Neural cell (in vitro differentiated cells): ENCODE measurements at regions not wholly inside any gene's neighbourhood (a gene's known extent, or its start where the extent isn't known, plus 50 kb on each side); places are given as distances from the start of the nearest gene placed in this dataset.

Source experiments
- H2AFZ ChIP-seq: fragments of 200-600, 300-800 bp; sonication (generic), shearing (Covaris generic); 2 replicates; pipeline ENCODE4 v1.6.0; 2014; ENCODE audit warnings: low read depth, mild to moderate bottlenecking, antibody characterized with exemption, low read length, moderate library complexity
- H3F3A ChIP-seq: fragments of 200-600 bp; shearing (Covaris generic); 2 replicates; pipeline ENCODE4 v1.6.1; 2016; ENCODE audit warnings: mild to moderate bottlenecking, moderate library complexity, mixed read lengths, antibody characterized with exemption, low read length; ENCODE audit not compliant: insufficient read depth, poor library complexity, severe bottlenecking
- H3K27ac ChIP-seq: fragments of 200-600, 300-800 bp; sonication (generic), shearing (Covaris generic); 2 replicates; pipeline ENCODE4 v1.5.1; 2014; ENCODE audit warnings: mild to moderate bottlenecking, low read length, moderate library complexity
- H3K27me3 ChIP-seq: fragments of 300-800, 200-600 bp; sonication (generic), shearing (Covaris generic); 2 replicates; pipeline ENCODE4 v1.6.0; 2014; ENCODE audit warnings: mild to moderate bottlenecking, low read depth, low read length, moderate library complexity; ENCODE audit not compliant: insufficient read depth
- H3K36me3 ChIP-seq: fragments of 300-800, 200-600 bp; sonication (generic), shearing (Covaris generic); 2 replicates; pipeline ENCODE4 v1.5.1; 2014; ENCODE audit warnings: mild to moderate bottlenecking, antibody characterized with exemption, low read length, moderate library complexity; ENCODE audit not compliant: insufficient read depth
- H3K4me2 ChIP-seq: fragments of 300-800, 200-600 bp; sonication (generic), shearing (Covaris generic); 2 replicates; pipeline ENCODE4 v1.6.0; 2014; ENCODE audit warnings: mild to moderate bottlenecking, low read length
- H3K4me3 ChIP-seq: fragments of 300-800, 200-600 bp; sonication (generic), shearing (Covaris generic); 2 replicates; pipeline ENCODE4 v1.5.1; 2014; ENCODE audit warnings: mild to moderate bottlenecking, low read length, moderate library complexity
- H3K79me2 ChIP-seq: fragments of 200-600 bp; shearing (Covaris generic); replicated peaks from 2 replicates; pipeline ENCODE4 v1.6.0; 2014; ENCODE audit warnings: mild to moderate bottlenecking, low read length, moderate library complexity; ENCODE audit not compliant: insufficient read depth
- H3K9ac ChIP-seq: fragments of 300-800, 200-600 bp; sonication (generic), shearing (Covaris generic); 2 replicates; pipeline ENCODE4 v1.6.1; 2016; ENCODE audit warnings: mild to moderate bottlenecking, low read length, mixed read lengths
- H3K9me2 ChIP-seq: fragments of 200-600 bp; shearing (Covaris generic); 2 replicates; pipeline ENCODE4 v1.6.1; 2016; ENCODE audit warnings: mild to moderate bottlenecking, low read length, mixed read lengths; ENCODE audit not compliant: insufficient read depth
- H3K9me3 ChIP-seq: fragments of 200-600, 300-800 bp; sonication (generic), shearing (Covaris generic); 2 replicates; pipeline ENCODE4 v1.6.1; 2016; ENCODE audit warnings: mild to moderate bottlenecking, mixed run types, low read length, moderate library complexity, mixed read lengths
- H4K20me1 ChIP-seq: fragments of 200-600 bp; shearing (Covaris generic); 2 replicates; pipeline ENCODE4 v1.6.1; 2016; ENCODE audit warnings: mild to moderate bottlenecking, mixed run types; ENCODE audit not compliant: insufficient read depth
- CTCF ChIP-seq: fragments of 450-650 bp; IDR thresholded peaks from 2 replicates; pipeline ENCODE4 v1.5.1; 2014; ENCODE audit warnings: antibody characterized with exemption, mild to moderate bottlenecking, moderate library complexity; ENCODE audit not compliant: poor library complexity, severe bottlenecking
- EP300 ChIP-seq: fragments of 450-650 bp; conservative IDR thresholded peaks from 2 replicates; pipeline ENCODE4 v1.6.1; 2014; ENCODE audit warnings: antibody characterized with exemption, mild to moderate bottlenecking, moderate library complexity; ENCODE audit not compliant: poor library complexity, severe bottlenecking
- EZH2 ChIP-seq: fragments of 200-600, 300-800 bp; shearing (Covaris generic), sonication (generic); IDR thresholded peaks from 2 replicates; pipeline ENCODE4 v1.6.1; 2014; ENCODE audit warnings: antibody characterized with exemption, low read length, borderline replicate concordance, mild to moderate bottlenecking; ENCODE audit not compliant: insufficient read depth, poor library complexity, severe bottlenecking
- MXI1 ChIP-seq: fragments of 450-650 bp; conservative IDR thresholded peaks from 2 replicates; pipeline ENCODE4 v1.6.1; 2014; ENCODE audit warnings: antibody characterized with exemption, mild to moderate bottlenecking; ENCODE audit not compliant: poor library complexity, severe bottlenecking
- POLR2AphosphoS5 ChIP-seq: IDR thresholded peaks from 2 replicates; pipeline ENCODE4 v1.6.1; 2012
- RAD21 ChIP-seq: fragments of 450-650 bp; conservative IDR thresholded peaks from 2 replicates; pipeline ENCODE4 v1.6.1; 2014; ENCODE audit warnings: antibody characterized with exemption, mild to moderate bottlenecking, moderate library complexity
- REST ChIP-seq: IDR thresholded peaks from 2 replicates; pipeline ENCODE4 v1.6.1; 2012; ENCODE audit warnings: borderline replicate concordance
- SMC3 ChIP-seq: fragments of 450-650 bp; conservative IDR thresholded peaks from 2 replicates; pipeline ENCODE4 v1.6.1; 2014; ENCODE audit warnings: antibody characterized with exemption, mild to moderate bottlenecking, moderate library complexity; ENCODE audit not compliant: poor library complexity
- TAF1 ChIP-seq: IDR thresholded peaks from 2 replicates; pipeline ENCODE4 v1.6.1; 2012; ENCODE audit warnings: low read depth

- no peaks in the 10 kb centered on the region for H3K27me3 ChIP-seq
- H3K27ac ChIP-seq: no peak overlapping the region
- no peaks in the 10 kb centered on the region for H3F3A ChIP-seq
- H3K9me3 ChIP-seq: no peaks in the 10 kb centered on the region
- no peaks in the 10 kb centered on the region for H4K20me1 ChIP-seq
- TF ChIP-seq MXI1 (no peak), REST (no peak), POLR2AphosphoS5 (no peak), TAF1 (no peak), RAD21 (no peak), CTCF (no peak), EZH2 (no peak), SMC3 (no peak), EP300 (no peak)
- H2AFZ ChIP-seq: no peak overlapping the region
- H3K4me3 ChIP-seq: no peak overlapping the region
- H3K36me3 ChIP-seq: no peaks in the 10 kb centered on the region
- H3K4me2 ChIP-seq: no peak overlapping the region
- no peak overlapping the region for H3K9ac ChIP-seq
- H3K79me2 ChIP-seq: no peaks in the 10 kb centered on the region
- H3K9me2 ChIP-seq: no peaks in the 10 kb centered on the region
Measured at GRCh38 chrX:35015621-35016020, 73.0 kb downstream of the FAM47B start.

GRCh38 chrX:35016051-35016450 is 73.5 kb downstream of the FAM47B start:
- no peak overlapping the region for H3K27ac ChIP-seq
- no peak overlapping the region for H2AFZ ChIP-seq
- H4K20me1 ChIP-seq: no peaks in the 10 kb centered on the region
- no peaks in the 10 kb centered on the region for H3K9me3 ChIP-seq
- no peaks in the 10 kb centered on the region for H3K79me2 ChIP-seq
- H3K9me2 ChIP-seq: no peaks in the 10 kb centered on the region
- H3F3A ChIP-seq: no peaks in the 10 kb centered on the region
- TF ChIP-seq POLR2AphosphoS5 (no peak), CTCF (no peak), RAD21 (no peak), EZH2 (no peak), REST (no peak), TAF1 (no peak), SMC3 (no peak), MXI1 (no peak), EP300 (no peak)
- H3K36me3 ChIP-seq: no peaks in the 10 kb centered on the region
- no peaks in the 10 kb centered on the region for H3K27me3 ChIP-seq
- no peak overlapping the region for H3K9ac ChIP-seq
- H3K4me2 ChIP-seq: no peak overlapping the region
- H3K4me3 ChIP-seq: no peak overlapping the region
